HG03442 (cell line): ENCODE measurements at regions not wholly inside any gene's neighbourhood (a gene's known extent, or its start where the extent isn't known, plus 50 kb on each side); places are given as distances from the start of the nearest gene placed in this dataset.
"Not testable (repeated sequence)": the region's sequence is repeated elsewhere in the genome, so short reads cannot be mapped to it uniquely, and the experiment has no call there.

Experiments used
- ATAC-seq: cut with Tn5 transposase; IDR thresholded peaks from one replicate; pipeline ENCODE4 v1.9.1; 2021; ENCODE audit warnings: mild to moderate bottlenecking, moderate library complexity; ENCODE audit not compliant: unreplicated experiment

GRCh38 chr13:21261487-21262216 lies 85.2 kb downstream of the MRPL57 start:
- ATAC-seq: not testable (repeated sequence)

GRCh38 chr13:21263909-21264308 lies 87.5 kb downstream of the MRPL57 start:
- not testable (repeated sequence) for ATAC-seq

- not testable (repeated sequence) for ATAC-seq
Measured at GRCh38 chr13:21268485-21268884, 92.0 kb downstream of the MRPL57 start.

- not testable (repeated sequence) for ATAC-seq
Measured at GRCh38 chr13:21272439-21272838, 96.0 kb downstream of the MRPL57 start.

- not testable (repeated sequence) for ATAC-seq
Measured at GRCh38 chr13:21274457-21274856, 98.0 kb downstream of the MRPL57 start.

- no peak for ATAC-seq
Measured at GRCh38 chr13:21282065-21282464, 105.6 kb downstream of the MRPL57 start.

- ATAC-seq: no peak
Measured at GRCh38 chr13:21287331-21287907, 111.0 kb downstream of the MRPL57 start.

GRCh38 chr13:21289475-21289874 lies 113.0 kb downstream of the MRPL57 start:
- no peak for ATAC-seq

- not testable (repeated sequence) for ATAC-seq
Measured at GRCh38 chr13:21290442-21291002, 114.1 kb downstream of the MRPL57 start.

- ATAC-seq: no peak
Measured at GRCh38 chr13:21291840-21292239, 115.4 kb downstream of the MRPL57 start.

GRCh38 chr13:21296991-21297390 lies 120.5 kb downstream of the MRPL57 start:
- ATAC-seq: not testable (repeated sequence)

GRCh38 chr13:21297447-21297846 lies 121.0 kb downstream of the MRPL57 start:
- no peak for ATAC-seq

- ATAC-seq: peak; percentile 92
Measured at GRCh38 chr13:21297914-21298831, 121.7 kb downstream of the MRPL57 start.

- ATAC-seq: no peak
Measured at GRCh38 chr13:21304256-21304655, 127.8 kb downstream of the MRPL57 start.

GRCh38 chr13:21306300-21307073 lies 130.0 kb downstream of the MRPL57 start:
- not testable (repeated sequence) for ATAC-seq

GRCh38 chr13:21307158-21307557 lies 130.7 kb downstream of the MRPL57 start:
- ATAC-seq: not testable (repeated sequence)

- no peak for ATAC-seq
Measured at GRCh38 chr13:21308906-21309305, 132.4 kb downstream of the MRPL57 start.

GRCh38 chr13:21309542-21310172 lies 133.2 kb downstream of the MRPL57 start:
- no peak for ATAC-seq

- ATAC-seq: no peak
Measured at GRCh38 chr13:21310220-21310619, 133.8 kb downstream of the MRPL57 start.

GRCh38 chr13:21314976-21315375 lies 138.5 kb downstream of the MRPL57 start:
- not testable (repeated sequence) for ATAC-seq
